Hematopoietic multipotent progenitor cell treated with erythropoietin and hydrocortisone succinate and interleukin-3 and kit ligand, for 15 days (in vitro differentiated cells): ENCODE measurements at regions not wholly inside any gene's neighbourhood (a gene's known extent, or its start where the extent isn't known, plus 50 kb on each side); places are given as distances from the start of the nearest gene placed in this dataset.
"Not testable (repeated sequence)": the region's sequence is repeated elsewhere in the genome, so short reads cannot be mapped to it uniquely, and the experiment has no call there.

Experiments
- DNase-seq: peaks from one replicate; pipeline ENCODE4 v3.0.0-alpha.2; 2015; ENCODE audit warnings: low spot score

- DNase-seq, result no peak
Measured at GRCh38 chr17:31748881-31749280, 110.2 kb downstream of the COPRS start.

GRCh38 chr17:31746884-31747495 lies 112.1 kb downstream of the COPRS start:
- DNase-seq, result no peak

GRCh38 chr17:31745964-31746600 lies 113.0 kb downstream of the COPRS start:
- no peak for DNase-seq

GRCh38 chr17:31744511-31744951 lies 114.5 kb downstream of the COPRS start:
- no peak for DNase-seq

- DNase-seq, result no peak
Measured at GRCh38 chr17:31743797-31744196, 115.2 kb downstream of the COPRS start.

- no peak for DNase-seq
Measured at GRCh38 chr17:31741371-31741770, 117.7 kb downstream of the COPRS start.

- DNase-seq, result no peak
Measured at GRCh38 chr17:31740611-31741082, 118.4 kb downstream of the COPRS start.

GRCh38 chr17:31738996-31739699 lies 119.9 kb downstream of the COPRS start:
- DNase-seq, result no peak

- no peak for DNase-seq
Measured at GRCh38 chr17:31738488-31738887, 120.6 kb downstream of the COPRS start.

GRCh38 chr17:31738067-31738466 lies 121.0 kb downstream of the COPRS start:
- no peak for DNase-seq

- no peak for DNase-seq
Measured at GRCh38 chr17:31736855-31737625, 122.0 kb downstream of the COPRS start.

GRCh38 chr17:31733326-31733725 lies 125.7 kb downstream of the COPRS start:
- no peak for DNase-seq

- not testable (repeated sequence) for DNase-seq
Measured at GRCh38 chr17:31731585-31732154, 127.4 kb downstream of the COPRS start.

- DNase-seq, result no peak
Measured at GRCh38 chr17:31731118-31731517, 127.9 kb downstream of the COPRS start.

- no peak for DNase-seq
Measured at GRCh38 chr17:31726980-31727427, 132.0 kb downstream of the COPRS start.

GRCh38 chr17:31724619-31725018 lies 134.4 kb downstream of the COPRS start:
- DNase-seq, result no peak

- no peak for DNase-seq
Measured at GRCh38 chr17:31724026-31724425, 135.0 kb downstream of the COPRS start.

- DNase-seq, result no peak
Measured at GRCh38 chr17:31722251-31723056, 136.6 kb downstream of the COPRS start.

- DNase-seq, result no peak
Measured at GRCh38 chr17:31721291-31722025, 137.6 kb downstream of the COPRS start.

- not testable (repeated sequence) for DNase-seq
Measured at GRCh38 chr17:31717251-31717650, 141.8 kb downstream of the COPRS start.
